ENCODE measurements at regions not wholly inside any gene's neighbourhood (a gene's known extent, or its start where the extent isn't known, plus 50 kb on each side); places are given as distances from the start of the nearest gene placed in this dataset.
A peak's percentile ranks its signal among the peaks of the same experiment; 100 is the strongest.
"Not testable (repeated sequence)": the region's sequence is repeated elsewhere in the genome, so short reads cannot be mapped to it uniquely, and the experiment has no call there.

DNA sequence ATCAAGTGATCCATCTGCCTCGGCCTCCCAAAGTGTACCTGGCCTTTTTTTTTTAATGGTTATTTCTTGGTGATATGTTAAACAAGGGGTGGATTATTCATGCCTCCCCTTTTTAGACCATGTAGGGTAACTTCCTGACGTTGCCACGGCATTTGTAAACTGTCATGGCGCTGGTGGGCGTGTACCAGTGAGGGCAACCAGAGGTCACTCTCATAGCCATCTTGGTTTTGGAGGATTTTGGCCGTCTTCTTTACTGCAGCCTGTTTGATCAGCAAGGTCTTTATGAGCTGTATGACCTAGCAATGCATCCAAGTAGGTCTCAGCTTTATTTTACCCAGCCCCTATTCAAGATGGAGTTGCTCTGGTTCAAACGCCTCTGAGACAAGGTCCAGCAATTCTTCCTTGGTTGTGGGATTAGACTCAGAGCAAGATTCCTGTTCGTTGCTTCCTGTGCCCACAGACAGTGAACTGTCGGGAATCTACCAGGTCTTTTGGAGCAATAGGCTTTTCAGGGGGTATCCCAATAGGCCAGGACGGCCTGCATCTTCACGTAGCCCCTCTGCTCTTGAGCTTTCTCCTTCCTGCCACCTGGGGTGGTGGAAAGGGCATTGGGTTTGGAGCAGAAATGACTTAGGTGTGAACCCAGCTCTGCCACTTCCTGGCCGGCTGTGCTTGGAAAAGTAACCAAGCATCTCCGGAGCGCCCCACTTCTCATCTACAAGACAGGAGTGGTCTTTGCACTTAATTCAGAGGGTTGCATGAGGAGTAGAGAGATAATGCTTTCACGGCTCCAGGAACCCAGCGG, 52.9 kb upstream of the SEC14L1 start:
- no peak for DNase-seq

- DNase-seq, result peak; percentile 94 to 96
Observed at GRCh38 chr17:77088455-77089123, 52.2 kb upstream of the SEC14L1 start.

DNA sequence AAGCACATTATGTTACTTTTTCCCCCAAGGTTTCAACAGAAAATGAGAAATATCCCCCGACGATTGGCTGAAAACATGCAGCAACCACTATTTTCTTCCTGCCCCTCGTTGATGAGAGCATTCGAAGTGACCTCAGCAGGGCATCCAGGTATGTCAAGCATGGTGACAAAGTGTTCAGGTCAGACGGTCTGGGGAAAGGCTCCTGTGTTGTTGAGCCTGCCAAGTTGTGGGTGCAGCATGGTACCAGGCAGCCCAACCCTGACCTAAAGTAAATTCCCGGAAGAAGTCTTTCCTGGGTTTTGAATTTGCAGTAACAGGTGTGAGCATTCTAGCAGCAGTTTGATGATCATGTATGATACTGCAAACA, 51.7 kb upstream of the SEC14L1 start:
- DNase-seq, result no peak

- not testable (repeated sequence) for DNase-seq
Observed at GRCh38 chr17:77089949-77090348, 50.8 kb upstream of the SEC14L1 start.

DNA sequence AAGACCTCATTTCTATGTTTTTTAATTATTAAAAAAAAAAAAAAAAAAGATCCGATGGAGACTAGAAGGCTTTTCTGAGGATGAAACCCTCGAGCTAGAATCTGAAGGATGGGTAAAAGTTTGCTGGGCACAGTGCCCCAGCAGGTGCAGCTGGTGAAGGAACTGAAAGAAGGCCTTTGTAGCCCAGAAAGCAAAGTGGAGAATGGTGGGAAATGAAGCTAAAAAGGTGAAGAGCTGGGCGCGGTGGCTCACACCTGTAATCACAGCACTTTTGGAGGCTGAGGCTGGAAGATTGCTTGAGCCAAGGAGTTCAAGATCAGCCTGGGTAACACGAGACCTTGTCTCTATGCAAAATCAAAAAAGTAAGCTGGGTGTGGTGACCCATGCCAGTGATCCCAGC, 50.3 kb upstream of the SEC14L1 start:
- DNase-seq, result no peak
